ENCODE measurements at regions not wholly inside any gene's neighbourhood (a gene's known extent, or its start where the extent isn't known, plus 50 kb on each side); places are given as distances from the start of the nearest gene placed in this dataset.
A peak's percentile ranks its signal among the peaks of the same experiment; 100 is the strongest.

- POLR2A ChIA-PET = no interaction called here
- Mint-ChIP-seq H3K36me3 (no peaks in the 10 kb centered on the region), H3K9me3 (peaks cover 9% of the 10 kb centered on the region), H3K4me3 (no peak overlapping the region), H3K4me1 (peaks cover 3% of the 10 kb centered on the region; the same call in 1 of the 2 replicates), H3K27me3 (ENCODE audit: low read depth) (peaks cover 2% of the 10 kb centered on the region; the same call in 1 of the 2 replicates), H3K27ac (no peak overlapping the region)
- TF ChIP-seq AR (CRISPR knock-in tag; IDR thresholded peaks at IDR 0.05) (no peak), TCF7 (CRISPR knock-in tag; IDR thresholded peaks at IDR 0.05; ENCODE audit: low read depth) (no peak), MYBL2 (CRISPR knock-in tag; IDR thresholded peaks at IDR 0.05) (no peak), ZNF396 (CRISPR knock-in tag; IDR thresholded peaks at IDR 0.05; ENCODE audit: borderline replicate concordance) (no peak), JAZF1 (CRISPR knock-in tag; IDR thresholded peaks at IDR 0.05) (no peak), ZNF512 (CRISPR knock-in tag; IDR thresholded peaks at IDR 0.05; ENCODE audit: borderline replicate concordance) (no peak), FOXK1 (CRISPR knock-in tag; IDR thresholded peaks at IDR 0.05) (no peak), SOX15 (CRISPR knock-in tag; IDR thresholded peaks at IDR 0.05) (no peak), NR1H2 (CRISPR knock-in tag; IDR thresholded peaks at IDR 0.05) (no peak), FOXP1 (CRISPR knock-in tag; IDR thresholded peaks at IDR 0.05; ENCODE audit: borderline replicate concordance) (no peak), ERG (CRISPR knock-in tag; IDR thresholded peaks at IDR 0.05) (no peak)
- no peak for DNase-seq (ENCODE audit: low spot score)
- CTCF ChIA-PET = interaction anchor here (0.7 to 2.5 kb wide), 3 partner anchors 8 to 201 kb away, joined by 3 to 19 read pairs (median 3); no protein-coding TSS in a partner anchor
- ATAC-seq = no peak
These were observed 93.7 kb upstream of the PLET1 start for GRCh38 chr11:112354364-112354763.

GRCh38 chr11:112355726-112356125 lies 95.1 kb upstream of the PLET1 start:
- Mint-ChIP-seq H3K27me3 (ENCODE audit: low read depth) (peaks cover 2% of the 10 kb centered on the region; the same call in 1 of the 2 replicates), H3K36me3 (no peaks in the 10 kb centered on the region), H3K9me3 (peaks cover 9% of the 10 kb centered on the region), H3K27ac (no peak overlapping the region), H3K4me3 (no peak overlapping the region), H3K4me1 (peaks cover 3% of the 10 kb centered on the region; the same call in 1 of the 2 replicates)
- peak; percentile 74; the same call in 1 of the 2 replicates for ATAC-seq
- ChIA-PET POLR2A (no interaction called here), CTCF (interaction anchor here (0.8 to 2.5 kb wide), 4 partner anchors 10 to 98 kb away, joined by 3 to 19 read pairs (median 4); no protein-coding TSS in a partner anchor)
- peak; percentile 61 for DNase-seq (ENCODE audit: low spot score)
- TF ChIP-seq ZNF425 (CRISPR knock-in tag; conservative IDR thresholded peaks at IDR 0.05) (no peak), USF2 (CRISPR knock-in tag; IDR thresholded peaks at IDR 0.05) (no peak), PREB (CRISPR knock-in tag; IDR thresholded peaks at IDR 0.05; ENCODE audit: borderline replicate concordance) (no peak), ARID4B (CRISPR knock-in tag; IDR thresholded peaks at IDR 0.05; ENCODE audit: borderline replicate concordance) (no peak), ATF2 (CRISPR knock-in tag; IDR thresholded peaks at IDR 0.05; ENCODE audit: borderline replicate concordance, low read depth) (no peak)

All from WTC11 (cell line).